ENCODE measurements at regions not wholly inside any gene's neighbourhood (a gene's known extent, or its start where the extent isn't known, plus 50 kb on each side); places are given as distances from the start of the nearest gene placed in this dataset.
"Not testable (repeated sequence)": the region's sequence is repeated elsewhere in the genome, so short reads cannot be mapped to it uniquely, and the experiment has no call there.

DNA sequence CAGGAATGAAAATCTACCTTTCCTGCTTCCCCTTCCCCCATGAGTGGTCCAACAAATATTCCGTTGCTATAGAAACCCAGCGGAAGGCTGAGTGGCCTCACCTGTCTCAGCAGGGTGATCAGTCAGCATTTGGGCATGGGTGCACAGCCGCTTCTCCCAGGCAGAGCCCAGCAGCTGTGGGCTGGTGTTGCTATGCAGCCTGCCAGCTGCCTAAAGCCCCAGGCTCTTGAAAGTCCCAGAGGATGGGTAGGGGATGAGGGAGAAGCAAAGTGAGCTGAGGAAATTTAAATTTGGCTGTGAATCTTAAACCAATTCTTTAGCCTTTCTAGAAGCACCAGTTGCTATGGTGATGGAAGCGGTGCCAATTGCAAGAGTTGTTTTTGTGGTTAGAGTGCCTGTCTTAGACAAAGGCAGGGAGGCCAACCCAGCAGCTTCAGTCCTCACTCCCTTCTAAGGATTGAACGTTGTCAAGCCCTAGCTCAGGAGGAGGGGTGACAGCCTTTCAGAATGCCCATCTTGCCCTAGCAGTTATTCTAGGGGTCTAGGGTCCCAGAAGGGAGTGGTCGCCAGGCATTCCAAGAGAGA lies 151.5 kb upstream of the PITX1 start:
- DNase-seq (ENCODE audit: low read depth in 4 of 4, low spot score in 2 of 4), result no peak

DNA sequence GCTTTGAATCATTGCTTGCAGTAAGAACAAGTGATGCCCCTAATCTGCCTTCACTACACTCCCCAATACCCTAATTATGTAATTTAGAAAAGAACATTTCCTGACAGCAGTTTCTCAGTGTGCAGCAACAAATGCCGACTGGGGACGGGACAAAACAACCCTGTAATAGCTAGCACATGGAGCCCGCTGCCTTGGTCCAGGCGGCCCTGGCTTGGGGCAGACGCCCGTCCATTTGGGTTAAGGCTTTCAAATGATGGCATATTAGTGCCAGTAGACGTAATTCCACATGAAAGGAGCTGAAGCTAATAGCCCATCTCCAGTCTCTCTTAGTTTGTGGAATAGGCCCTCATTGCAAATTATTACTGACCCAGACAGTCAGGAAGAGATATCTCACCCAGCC lies 150.6 kb upstream of the PITX1 start:
- DNase-seq (ENCODE audit: low read depth in 4 of 4, low spot score in 2 of 4), result no peak

DNA sequence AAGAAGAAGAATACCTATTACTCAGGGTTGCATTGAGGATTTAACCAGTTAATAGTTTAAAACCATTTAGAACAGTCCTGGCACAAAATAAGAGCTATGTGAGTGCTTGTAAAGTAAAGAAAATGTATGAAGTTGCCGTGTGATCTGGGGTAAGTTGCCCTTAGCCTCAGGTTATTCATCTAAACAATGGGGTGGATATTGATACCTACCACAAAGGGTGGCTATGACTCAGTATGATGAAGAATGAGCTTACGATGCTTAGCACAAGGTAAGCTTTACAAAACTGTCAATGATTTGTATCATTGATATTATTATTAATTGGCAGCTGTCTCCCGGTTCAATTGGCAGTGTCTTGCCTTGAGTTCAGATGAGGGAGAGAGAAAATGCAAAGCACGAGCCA lies 149.4 kb upstream of the PITX1 start:
- no peak for DNase-seq (ENCODE audit: low read depth in 4 of 4, low spot score in 2 of 4)

DNA sequence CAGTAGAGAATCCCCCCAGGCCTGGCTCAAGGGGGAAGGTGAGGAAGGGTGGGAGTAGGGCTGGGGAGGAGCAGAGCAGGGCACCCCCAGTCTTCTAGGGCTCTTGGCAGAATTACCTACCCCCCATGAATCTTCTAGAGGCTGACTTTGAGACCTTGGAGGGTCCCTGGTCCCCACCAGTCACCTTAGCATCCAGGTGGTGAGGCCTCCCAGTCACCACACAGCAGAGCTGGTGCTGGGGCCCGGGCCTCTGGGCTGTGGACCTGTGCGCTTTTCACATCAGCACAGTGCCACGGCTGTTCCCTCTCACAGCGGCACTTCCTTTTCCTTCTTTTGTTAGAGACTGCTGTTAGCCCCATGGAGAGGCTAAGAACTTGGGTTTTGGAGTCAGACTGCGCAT lies 148.6 kb upstream of the PITX1 start:
- DNase-seq (ENCODE audit: low read depth in 4 of 4, low spot score in 2 of 4), result no peak

DNA sequence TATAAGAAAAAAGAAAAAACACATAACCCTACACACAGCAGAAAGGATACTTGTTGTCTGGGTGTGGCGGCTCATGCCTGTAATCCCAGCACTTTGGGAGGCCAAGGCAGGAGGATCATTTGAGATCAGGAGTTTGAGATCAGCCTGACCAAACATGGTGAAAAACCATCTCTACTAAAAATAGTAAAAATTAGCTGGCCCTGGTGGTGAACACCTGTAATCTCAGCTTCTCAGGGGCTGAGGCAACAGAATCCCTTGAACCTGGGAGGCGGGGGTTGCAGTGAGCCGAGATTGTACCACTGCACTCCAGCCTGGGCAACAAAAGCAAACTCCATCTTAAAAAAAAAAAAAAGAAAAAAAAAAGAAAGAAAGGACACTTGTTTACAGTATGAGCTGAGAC lies 147.6 kb upstream of the PITX1 start:
- no peak for DNase-seq (ENCODE audit: low read depth in 4 of 4, low spot score in 2 of 4)

DNA sequence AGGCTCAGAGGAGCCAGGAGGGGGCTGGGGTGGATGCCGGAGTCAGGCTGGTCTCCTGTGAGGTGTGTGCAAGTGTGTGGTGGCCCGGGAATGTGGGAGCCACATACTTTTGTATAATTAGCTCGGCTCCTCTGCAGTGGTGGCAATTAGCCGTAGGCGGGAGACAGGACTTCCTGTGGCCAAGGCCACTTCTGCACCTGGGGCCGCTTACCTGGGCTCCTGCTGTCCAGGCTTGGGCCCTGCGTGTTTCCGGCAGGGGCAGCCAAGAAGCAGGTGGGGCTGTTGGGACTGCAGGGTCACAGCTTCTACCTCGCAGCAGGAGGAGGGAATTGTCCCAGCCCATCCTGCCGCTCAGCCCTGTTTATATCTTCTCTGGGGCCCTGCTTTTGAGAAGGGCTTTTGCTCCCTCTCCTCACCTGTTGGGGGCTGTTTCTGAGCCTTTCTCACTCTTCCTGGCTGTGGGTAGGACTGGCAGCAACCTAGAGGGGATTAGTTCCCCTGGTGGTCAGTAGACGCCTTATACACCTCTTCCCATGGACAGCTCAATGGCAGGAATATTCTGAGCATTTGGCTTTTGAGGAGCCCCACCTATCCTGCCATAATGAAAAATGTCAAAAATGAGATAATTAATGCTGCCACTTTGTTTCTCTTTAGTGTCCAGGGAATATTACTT lies 145.4 kb upstream of the PITX1 start:
- DNase-seq (ENCODE audit: low read depth in 4 of 4, low spot score in 2 of 4), result no peak

DNA sequence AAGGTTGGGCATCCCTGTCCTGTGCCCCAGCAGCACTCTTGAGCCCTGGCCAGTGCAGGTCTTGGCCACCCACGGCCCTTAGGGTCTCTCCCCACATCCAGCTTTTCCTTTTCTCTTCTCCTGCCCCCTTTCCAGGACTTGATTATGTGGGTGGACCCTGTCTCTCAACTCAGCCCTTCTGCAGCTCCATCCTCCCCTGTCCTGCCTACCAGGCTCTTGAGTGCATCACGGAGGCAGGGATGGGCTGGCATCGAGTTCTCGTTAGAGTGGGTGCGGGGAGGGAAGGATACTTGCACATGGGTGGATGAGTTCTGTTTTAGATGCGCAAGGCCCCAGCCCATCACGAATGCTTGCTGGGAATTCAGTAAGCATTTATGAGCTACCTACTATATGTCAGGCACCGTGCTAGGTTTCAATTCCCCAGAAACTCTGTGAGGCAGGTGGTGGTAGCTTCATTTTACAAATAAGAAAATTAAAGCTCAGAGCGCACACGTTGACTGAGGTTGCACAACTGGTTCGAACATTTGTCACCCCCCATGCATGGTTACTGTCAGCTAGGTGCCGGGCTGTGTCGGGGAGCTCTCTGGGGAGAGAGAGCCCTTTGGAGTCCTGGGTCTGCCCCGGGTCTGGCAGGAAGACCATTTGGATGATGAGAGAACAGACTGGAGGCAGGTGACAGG lies 144.6 kb upstream of the PITX1 start:
- no peak for DNase-seq (ENCODE audit: low read depth in 4 of 4, low spot score in 2 of 4)

DNA sequence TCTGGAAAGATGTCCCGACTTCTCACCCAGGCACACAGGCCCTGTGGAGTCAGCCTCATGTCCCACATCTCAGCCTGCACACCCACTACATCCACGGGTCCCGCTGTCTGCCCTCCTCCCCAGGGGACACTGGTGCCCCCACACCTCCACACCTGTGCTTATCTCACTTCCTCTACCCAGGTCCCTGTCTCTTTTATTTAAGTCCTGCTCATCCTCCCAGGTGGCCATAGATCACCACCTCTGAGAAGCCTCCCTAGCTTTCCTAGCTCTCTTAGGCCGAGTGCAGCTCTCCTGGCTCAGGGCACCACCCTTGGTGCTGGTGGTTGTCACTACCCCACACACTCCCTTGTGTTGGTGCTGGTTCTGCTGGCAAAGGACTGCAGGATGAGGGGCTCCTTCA lies 143.6 kb upstream of the PITX1 start:
- no peak for DNase-seq (ENCODE audit: low read depth in 4 of 4, low spot score in 2 of 4)

DNA sequence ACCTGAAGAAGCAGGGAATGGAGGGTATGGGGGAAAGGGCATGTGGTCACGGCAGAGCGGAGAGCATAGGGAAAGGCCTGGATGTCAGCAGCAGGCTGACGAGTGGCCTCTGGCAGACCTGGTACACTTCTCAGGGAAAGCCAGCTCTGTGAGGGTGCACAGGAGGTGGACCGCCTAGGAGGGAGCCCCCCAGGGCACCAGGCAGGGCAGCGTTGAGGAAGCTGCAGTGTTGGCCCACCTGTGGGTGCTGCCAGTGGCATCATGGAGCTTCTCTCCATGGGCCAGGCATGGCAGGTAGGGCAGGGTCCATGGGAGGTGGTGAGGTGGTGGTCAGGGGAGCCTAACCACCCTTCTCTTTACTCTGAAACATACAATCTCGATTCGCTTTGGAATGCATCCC lies 143.0 kb upstream of the PITX1 start:
- DNase-seq (ENCODE audit: low read depth in 4 of 4, low spot score in 2 of 4), result no peak

DNA sequence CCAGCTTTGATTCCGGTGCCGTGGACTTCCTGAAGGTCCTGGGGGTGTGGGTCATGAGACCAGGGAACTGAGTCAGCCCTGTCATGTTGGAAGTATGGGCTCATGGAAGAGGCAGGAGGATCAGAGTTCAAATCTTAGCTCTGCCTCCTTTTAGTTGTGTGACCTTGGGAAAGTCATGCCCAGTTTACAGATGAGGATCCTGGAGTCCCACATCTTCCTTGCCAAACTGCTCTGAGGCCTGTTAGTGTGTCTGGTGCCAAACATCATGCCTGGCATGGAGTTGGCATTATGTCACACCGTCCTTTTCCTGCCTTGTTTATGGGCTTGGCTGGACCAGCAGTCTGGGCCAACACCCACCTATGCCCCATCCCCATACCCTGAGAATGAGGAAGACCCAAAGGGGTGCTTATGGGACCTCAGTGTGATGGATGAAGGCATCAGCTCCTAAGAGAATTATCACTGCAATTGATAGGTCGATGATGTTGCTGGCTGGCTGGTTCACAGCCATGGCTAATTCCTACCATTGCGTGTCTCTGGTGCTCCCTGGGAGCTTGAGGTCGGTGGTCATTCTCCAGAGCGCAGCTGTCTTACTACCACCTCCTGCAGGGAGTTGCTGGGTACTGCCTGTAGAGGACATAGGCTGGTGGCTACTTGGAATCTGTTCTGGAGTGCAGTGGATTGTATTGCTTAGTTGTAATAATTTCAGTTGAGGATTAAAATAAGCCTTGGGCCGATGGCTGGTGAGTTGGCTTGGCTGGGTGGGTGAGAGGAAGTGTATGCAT lies 140.5 kb upstream of the PITX1 start:
- DNase-seq (ENCODE audit: low read depth in 4 of 4, low spot score in 2 of 4), result no peak

DNA sequence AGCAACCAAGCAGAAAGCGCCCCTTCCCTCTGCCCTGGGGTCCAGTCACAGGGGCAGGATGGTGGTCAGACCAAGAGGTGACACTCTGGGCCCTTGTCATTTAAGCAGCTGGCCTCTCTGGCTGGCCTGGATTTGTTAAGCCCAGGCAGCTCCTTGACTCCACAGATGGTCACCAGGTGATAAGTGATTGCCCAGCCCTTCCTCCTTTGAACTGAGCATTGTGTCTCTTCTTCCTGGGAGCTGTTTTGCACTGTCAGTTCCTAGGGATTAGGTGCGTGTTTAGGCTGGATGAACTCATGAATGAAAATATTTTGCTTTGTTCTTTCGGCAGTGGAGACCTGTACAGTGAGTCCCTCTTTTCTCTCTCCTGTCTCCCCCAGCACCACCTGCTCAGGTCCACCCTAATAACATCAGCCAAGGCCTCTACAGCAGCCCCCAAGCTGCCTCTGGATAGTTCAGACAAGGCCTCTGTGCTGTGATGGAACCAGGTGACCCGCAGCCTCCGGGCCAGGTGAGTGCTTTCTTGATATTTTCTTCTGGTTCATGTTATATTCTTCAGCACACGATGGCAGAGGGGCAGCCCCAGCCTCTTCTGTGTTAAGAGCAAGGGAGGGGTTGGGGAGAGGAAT lies 139.7 kb upstream of the PITX1 start:
- DNase-seq (ENCODE audit: low read depth in 4 of 4, low spot score in 2 of 4), result no peak

DNA sequence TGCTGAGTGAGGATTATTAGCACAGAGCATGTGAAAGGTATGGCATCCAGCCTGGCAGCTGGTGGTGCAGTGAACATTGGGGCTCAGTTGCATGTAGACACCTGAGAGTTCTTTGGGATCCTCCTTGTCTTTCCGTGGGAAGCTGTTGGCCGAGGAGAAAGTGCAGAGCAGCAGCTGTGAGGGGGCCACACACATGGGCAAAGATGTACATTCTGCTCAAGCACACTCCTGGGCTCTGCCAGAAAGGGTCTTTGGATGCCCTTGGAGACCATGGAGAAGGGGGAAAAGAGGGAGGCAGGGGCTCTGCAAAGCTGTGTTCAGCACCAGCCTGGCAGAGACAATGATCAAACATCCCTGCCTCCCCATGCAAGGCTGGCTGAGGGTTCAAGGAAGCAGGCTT lies 138.7 kb upstream of the PITX1 start:
- no peak for DNase-seq (ENCODE audit: low read depth in 4 of 4, low spot score in 2 of 4)

DNA sequence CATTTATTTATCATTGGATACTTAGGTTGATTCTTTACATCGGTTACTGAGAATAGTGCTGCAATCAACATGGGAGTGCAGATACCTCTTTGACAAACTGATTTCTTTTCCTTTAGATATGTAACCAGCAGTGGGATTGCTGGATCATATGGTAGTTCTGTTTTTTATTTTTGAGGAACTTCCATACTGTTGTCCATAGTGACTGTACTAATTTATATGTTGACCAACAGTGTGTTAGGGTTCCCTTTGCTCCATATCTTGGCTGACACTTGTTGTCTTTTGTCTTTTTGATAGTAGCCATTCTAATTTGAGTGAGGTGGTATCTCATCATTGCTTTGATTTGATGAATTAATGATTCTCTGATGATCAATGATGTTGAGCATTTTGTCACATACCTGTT lies 137.3 kb upstream of the PITX1 start:
- no peak for DNase-seq (ENCODE audit: low read depth in 4 of 4, low spot score in 2 of 4)

DNA sequence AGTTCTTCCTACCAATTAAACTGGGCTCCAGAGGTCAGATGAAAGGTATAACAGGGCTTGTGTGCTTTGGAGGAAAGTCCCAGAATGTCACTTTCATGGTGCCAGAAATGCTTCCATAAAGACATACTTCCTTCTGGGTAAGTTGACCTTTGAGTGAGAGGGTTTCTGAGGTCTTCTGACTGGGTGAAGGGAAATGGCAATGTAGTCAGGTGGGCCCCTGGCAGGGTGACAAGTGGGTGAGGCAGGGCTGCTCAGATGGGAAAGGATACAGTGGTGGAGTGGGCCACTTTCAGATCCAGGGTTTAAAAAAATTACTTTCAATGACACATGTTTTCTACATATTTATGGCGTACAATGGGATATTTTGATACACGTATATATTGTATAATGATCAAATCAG lies 136.5 kb upstream of the PITX1 start:
- DNase-seq (ENCODE audit: low read depth in 4 of 4, low spot score in 2 of 4), result no peak

DNA sequence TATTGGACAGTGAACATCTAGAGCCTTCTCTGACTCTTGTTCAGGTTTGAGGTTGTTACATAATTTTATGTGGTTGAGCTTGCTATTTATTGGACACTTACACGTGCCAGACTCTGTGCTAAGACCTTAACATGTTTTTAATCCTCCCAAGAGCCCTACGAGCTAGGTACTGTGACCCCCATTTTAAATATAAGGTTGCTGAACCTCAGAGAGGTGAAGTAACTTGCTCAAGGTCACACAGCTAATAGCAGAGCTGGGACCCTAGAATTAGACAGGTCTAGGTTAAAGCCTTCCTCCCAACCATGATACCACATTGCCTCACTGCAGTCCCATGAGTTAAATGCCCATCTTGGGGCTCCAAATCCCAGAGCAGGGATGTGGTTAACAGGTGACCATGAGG lies 135.7 kb upstream of the PITX1 start:
- DNase-seq (ENCODE audit: low read depth in 4 of 4, low spot score in 2 of 4), result no peak

DNA sequence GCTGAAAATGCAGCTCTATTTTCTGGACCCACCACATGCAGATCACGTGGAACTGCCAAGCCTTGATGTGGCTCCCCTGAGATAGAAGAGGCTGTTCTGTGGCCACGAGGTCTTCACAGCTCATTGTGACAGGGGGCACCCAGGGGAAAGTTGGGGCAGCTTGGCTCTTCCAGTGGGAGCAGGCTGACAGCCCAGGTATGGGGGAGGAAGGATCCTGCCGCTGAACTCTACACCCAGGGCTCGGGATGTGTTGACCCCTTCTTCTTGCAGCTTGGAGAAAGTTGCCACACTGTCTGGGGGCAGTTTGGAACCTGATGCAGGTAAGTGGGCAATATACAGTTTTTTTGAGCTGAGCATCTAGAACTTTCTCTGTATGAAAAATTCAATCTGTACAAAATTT lies 133.6 kb upstream of the PITX1 start:
- DNase-seq (ENCODE audit: low read depth in 4 of 4, low spot score in 2 of 4), result no peak

DNA sequence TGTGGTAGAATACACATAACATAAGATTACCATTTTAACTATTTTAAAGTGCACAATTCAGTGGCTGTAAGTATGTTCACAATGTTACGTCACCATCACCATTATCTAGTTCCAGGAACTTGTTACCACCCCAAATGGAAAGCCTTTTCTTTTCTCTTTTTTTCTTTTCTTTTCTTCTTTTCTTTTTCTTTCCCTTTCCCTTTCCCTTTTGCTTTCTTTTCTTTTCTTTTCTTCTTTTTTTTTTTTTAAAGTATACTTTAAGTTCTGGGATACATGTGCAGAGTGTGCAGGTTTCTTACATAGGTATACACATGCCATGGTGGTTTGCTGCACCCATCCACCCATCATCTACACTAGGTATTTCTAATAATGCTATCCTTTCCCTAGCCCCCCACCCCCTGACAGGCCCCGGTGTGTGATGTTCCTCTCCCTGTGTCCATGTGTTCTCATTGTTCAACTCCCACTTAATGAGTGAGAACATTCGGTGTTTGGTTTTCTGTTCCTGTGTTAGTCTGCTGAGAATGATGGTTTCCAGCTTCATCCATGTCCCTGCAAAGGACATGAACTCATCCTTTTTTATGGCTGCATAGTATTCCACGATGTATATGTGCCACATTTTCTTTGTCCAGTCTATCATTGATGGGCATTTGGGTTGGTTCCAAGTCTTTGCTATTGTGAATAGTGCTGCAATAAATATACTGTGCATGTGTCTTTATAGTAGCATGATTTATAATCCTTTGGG lies 131.0 kb upstream of the PITX1 start:
- not testable (repeated sequence) for DNase-seq (ENCODE audit: low read depth in 4 of 4, low spot score in 2 of 4)

DNA sequence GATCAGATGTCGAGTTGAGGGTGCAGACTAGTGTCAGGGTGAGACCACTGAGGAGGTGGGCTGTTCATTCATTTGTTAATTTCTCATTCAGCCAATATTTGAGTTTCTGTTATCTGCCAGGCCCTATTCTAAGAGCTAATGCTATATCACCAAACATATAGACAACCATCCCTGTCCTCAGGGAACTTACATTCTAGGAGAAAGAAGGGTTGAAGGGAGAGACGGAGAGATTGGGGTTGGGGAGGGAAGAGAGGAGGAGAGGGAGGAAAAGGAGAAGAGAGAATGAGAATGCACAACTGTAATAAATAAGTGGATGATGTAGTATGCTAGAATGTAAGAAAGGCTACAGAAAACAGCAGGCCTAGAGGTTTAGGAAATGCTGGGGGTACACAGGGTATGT lies 129.9 kb upstream of the PITX1 start:
- no peak for DNase-seq (ENCODE audit: low read depth in 4 of 4, low spot score in 2 of 4)

DNA sequence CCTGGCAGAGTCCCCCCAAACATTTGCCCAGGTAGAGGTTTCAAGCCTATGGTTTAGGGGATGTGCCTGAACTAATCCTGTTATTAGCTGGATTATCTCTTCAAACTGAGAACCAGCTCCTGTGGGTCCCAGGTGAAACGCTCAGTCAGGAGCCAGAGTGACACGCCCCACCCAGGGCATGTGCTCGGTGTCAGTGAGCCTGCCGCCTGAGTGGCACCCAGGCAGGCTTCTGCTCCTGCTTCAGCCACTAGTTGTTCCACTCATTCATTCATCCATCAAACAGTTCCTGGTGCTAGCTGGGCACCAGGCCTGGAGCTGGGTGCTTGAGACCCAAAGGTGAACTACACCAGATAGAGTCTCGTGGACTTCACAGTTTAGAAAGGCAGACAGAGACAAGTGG lies 129.4 kb upstream of the PITX1 start:
- DNase-seq (ENCODE audit: low read depth in 4 of 4, low spot score in 2 of 4), result no peak

DNA sequence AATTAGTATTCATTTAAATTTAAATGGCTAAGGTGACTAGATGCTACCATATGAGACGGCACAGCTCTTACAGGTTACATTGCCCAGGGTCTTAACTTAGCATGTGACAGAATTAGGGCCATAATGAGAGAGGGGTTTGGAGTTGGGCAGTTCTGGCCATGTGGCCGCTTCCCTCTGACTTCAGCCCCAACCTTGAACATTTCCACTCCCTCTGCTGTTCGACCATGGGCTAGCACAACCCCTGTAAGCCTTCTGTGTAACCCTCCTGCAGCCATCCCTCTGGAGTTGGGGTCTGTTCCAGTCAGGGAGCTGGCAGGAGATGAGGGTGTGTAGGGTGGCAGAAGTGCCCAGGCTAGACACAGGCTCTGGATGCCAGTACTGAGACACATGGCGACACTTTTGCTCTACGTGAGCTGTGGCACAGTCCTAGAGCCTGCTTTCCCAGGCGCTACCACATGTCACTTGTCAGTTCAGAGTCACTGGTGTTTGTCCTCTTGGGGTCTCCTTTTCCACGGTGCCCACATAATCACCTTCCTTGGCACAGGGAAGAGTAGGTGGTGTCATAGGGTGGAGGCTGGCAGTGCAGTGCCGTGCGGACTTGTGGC lies 128.7 kb upstream of the PITX1 start:
- DNase-seq (ENCODE audit: low read depth in 4 of 4, low spot score in 2 of 4), result no peak

All from left renal cortex interstitium (tissue), 4 donors.